Epidermal melanocyte (primary cell): ENCODE measurements at regions not wholly inside any gene's neighbourhood (a gene's known extent, or its start where the extent isn't known, plus 50 kb on each side); places are given as distances from the start of the nearest gene placed in this dataset.
"Not testable (repeated sequence)": the region's sequence is repeated elsewhere in the genome, so short reads cannot be mapped to it uniquely, and the experiment has no call there.

Source experiments
- DNase-seq: peaks from one replicate; pipeline ENCODE4 v3.0.0; 2011; ENCODE audit warnings: low spot score; ENCODE audit not compliant: insufficient read length

GRCh38 chr3:166836836-166837235, 543.3 kb downstream of the ZBBX start:
- no peak for DNase-seq

DNA sequence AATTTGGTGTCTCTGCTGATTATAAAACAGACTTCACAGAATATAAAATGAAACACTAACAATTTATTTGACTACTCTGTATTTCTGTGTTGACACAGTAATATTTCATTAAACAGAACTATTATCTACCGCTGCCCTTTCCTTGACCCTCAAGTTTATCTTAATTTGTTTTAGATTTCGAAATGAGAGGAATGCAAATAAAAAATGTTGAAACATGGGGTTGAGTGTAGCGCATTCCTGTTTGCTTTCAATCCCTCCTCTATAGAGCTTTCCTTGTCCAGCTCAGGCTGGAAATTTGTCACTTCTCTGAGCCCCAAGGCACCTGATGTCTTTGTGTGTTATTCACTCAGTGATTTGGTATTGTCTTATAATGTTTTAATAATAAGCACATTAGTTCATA, 550.2 kb downstream of the ZBBX start:
- DNase-seq: no peak

- DNase-seq: no peak
Observed at GRCh38 chr3:166818464-166818863, 561.6 kb downstream of the ZBBX start.

DNA sequence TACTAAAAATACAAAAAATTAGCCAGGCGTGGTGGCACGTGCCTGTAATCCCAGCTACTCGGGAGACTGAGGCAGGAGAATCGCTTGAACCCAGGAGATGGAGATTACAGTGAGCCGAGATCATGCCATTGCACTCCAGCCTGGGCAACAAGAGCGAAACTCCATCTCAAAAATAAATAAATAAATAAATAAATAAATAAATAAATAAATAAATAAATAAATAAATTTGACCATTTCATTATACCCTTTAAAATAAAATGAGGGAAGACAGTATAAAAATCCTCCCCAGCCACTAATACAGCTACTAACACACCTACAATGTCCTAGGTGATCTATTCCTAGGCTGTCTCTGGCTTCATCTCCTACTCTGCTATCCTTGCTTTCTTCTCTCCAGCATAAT, 562.8 kb downstream of the ZBBX start:
- DNase-seq: not testable (repeated sequence)

- no peak for DNase-seq
Observed at GRCh38 chr3:166810741-166811445, 569.2 kb downstream of the ZBBX start.

GRCh38 chr3:166809520-166809919, 570.6 kb downstream of the ZBBX start:
- DNase-seq: no peak

GRCh38 chr3:166788936-166789335, 591.2 kb downstream of the ZBBX start:
- DNase-seq: no peak

GRCh38 chr3:166785876-166786275, 594.2 kb downstream of the ZBBX start:
- DNase-seq: no peak

GRCh38 chr3:166783206-166783605, 596.9 kb downstream of the ZBBX start:
- peak; percentile 19 for DNase-seq

- no peak for DNase-seq
Observed at GRCh38 chr3:166764698-166765318, 615.3 kb downstream of the ZBBX start.

GRCh38 chr3:166759736-166760513, 620.2 kb downstream of the ZBBX start:
- no peak for DNase-seq

DNA sequence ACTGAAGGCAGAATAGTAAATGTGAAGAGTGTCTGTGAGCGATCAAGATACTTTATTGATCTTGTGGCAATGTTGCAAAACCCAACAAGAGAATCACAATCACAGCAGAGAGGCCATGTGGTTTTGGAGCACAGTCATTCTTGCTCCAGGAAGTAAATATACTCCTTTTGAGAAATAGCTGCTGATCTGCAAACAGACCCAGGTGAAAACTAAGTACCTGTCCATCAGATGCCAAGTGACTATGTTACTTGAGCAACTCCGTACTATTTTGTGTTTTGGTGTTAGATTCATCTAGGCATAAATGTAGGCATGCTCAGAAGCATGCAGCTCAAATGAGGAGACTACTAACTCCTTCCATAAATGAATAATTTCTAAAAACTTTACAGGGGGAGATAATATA, 627.9 kb downstream of the ZBBX start:
- DNase-seq: no peak

GRCh38 chr3:166743481-166744134, 636.5 kb downstream of the ZBBX start:
- DNase-seq: no peak

DNA sequence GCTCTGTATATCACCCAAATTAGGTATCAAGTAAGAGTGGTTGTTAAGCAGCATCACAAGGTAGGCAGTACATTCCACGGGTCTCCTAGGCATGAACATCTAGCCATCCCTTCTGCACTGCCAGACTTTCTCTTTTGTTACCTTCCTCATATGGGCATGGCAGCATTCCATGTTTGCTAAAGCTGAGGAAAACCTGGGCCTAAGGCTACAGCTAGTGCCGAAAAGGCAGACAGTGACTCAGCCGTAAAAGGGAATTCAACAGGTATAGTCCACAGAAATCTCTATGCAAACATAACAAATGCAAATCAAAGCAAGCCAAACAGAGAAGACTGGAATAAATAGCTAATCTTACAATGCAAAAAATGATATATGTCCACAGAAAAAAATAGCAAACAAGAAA, 645.4 kb downstream of the ZBBX start:
- no peak for DNase-seq

- DNase-seq: no peak
Observed at GRCh38 chr3:166731701-166732100, 648.4 kb downstream of the ZBBX start.

DNA sequence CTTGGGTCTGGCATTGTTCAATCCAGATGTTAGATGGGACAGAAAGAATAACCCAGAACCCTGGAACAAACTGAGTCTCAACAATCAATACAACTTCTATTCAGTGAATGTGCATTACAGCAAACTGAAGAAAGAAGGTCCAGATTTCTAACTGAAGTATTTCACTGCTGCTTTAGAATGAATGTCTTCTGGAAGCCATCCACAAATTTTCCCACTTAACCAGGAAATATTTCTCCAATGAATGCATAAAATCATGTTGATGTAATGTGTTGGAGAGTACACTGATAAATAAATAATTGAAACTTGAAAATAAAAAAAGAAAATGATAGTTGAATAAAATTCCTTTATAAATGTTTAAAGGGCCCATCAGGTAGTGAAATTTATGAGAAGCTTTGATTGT, 658.6 kb downstream of the ZBBX start:
- no peak for DNase-seq

DNA sequence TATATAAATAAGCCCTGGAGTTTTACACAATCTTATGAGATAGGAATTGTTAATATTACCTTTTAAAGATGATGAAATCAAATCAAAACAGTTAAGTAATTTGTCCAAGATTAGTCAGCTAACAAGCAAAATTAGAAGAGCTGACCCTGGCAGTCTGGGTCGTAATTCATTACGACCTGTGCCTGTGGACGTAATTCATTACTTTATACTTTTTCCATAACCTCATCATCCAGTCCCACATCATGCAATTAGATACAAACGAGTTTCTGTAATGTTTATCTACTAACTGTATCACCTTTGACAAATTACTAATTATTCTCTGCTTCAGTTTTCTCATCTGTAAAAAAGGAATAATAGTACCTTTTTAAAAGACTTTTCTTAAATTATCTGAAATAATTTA, 665.9 kb downstream of the ZBBX start:
- DNase-seq: no peak

- no peak for DNase-seq
Observed at GRCh38 chr3:166713787-166714186, 666.3 kb downstream of the ZBBX start.

DNA sequence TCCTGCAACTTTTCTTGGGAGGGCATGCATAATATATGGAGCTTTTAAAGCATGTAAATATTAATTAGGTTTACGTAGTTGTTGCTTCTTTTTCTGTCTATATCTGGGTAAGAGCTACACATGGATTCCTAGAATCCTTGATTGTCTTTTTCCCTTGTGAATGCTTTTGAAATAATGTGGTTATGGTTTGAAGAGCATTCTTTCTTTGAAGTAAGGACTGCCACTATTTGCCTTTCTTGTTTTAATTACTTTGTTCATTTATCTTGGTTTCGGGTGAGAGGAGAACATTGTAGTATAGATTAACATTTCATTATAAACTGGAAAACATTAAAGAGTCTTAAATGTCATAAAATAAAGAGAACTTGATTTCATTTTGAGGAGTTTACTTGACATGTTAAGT, 674.0 kb downstream of the ZBBX start:
- DNase-seq: no peak

GRCh38 chr3:166697495-166697894, 682.6 kb downstream of the ZBBX start:
- DNase-seq: no peak

DNA sequence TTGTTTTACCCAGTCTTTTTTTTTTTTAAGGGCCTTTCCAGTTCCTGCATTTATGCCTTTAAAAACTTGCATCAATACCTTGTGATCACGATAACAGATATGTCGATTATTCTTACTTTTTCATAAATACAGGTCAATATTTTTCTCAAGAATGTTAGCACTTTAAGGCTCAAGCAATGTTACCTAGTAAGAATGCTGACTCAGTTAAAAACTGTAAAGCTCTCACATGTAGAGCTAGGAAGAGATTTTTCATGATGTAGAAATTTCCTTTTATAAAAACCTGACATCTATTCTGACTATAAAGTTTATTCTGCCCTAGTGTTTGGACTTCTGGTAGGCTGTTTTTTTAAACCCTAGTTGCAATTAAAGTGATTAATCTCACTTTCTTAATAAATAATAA, 684.0 kb downstream of the ZBBX start:
- no peak for DNase-seq

DNA sequence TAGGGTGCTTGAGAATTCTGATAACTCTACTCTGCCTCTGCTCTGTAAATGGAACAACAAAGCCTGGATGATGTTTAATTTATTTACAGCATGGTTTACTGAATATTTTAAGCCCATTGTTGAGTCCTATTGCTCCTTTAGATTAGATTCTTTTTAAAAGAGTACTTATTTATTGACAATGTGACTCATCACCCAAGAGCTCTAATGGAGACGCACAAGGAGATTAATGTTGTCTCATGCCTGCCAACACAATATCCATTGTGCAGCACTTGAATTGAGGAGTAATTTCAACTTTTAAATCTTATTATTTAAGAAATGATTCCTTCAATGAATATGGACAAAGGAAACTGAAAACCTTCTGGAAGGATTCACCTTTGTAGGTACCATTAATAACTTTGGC, 691.4 kb downstream of the ZBBX start:
- no peak for DNase-seq
